Tibial nerve (tissue), 4 donors: ENCODE measurements at regions not wholly inside any gene's neighbourhood (a gene's known extent, or its start where the extent isn't known, plus 50 kb on each side); places are given as distances from the start of the nearest gene placed in this dataset.

ENCODE experiments used
- DNase-seq, 2 donors: peaks; one replicate each; pipeline ENCODE4 v3.0.0-alpha.2; 2019; ENCODE audit warnings: low spot score in 2 of 2
- H3K27ac ChIP-seq, 4 donors: fragments of 200-600 bp; sonication (generic) in 3 of 4; one replicate each; pipeline ENCODE4 v1.5.1; 2017 to 2019; ENCODE audit warnings: mild to moderate bottlenecking in 1 of 4
- H3K27me3 ChIP-seq, 2 donors: fragments of 200-600 bp; sonication (generic) in 1 of 2; one replicate each; pipeline versions ENCODE4 v1.5.1 to v1.6.0; 2017 to 2019
- H3K36me3 ChIP-seq, 3 donors: fragments of 200-600 bp; sonication (generic); one replicate each; pipeline ENCODE4 v1.5.1; 2018 to 2019
- H3K4me1 ChIP-seq, 4 donors: fragments of 200-600 bp; sonication (generic) in 3 of 4; one replicate each; pipeline ENCODE4 v1.5.1; 2017 to 2019
- H3K4me3 ChIP-seq, 4 donors: fragments of 200-600 bp; sonication (generic) in 3 of 4; one replicate each; pipeline ENCODE4 v1.5.1; 2017 to 2019; ENCODE audit warnings: mild to moderate bottlenecking in 1 of 4, moderate library complexity in 1 of 4
- H3K9me3 ChIP-seq, 4 donors: fragments of 200-600 bp; sonication (generic) in 3 of 4; one replicate each; pipeline ENCODE4 v1.5.1; 2017 to 2019
- CTCF ChIP-seq, 5 experiments: fragments of 200-600 bp in 3 of 5; fragments of 450-650 bp in 2 of 5; sonication (generic) in 3 of 5; IDR thresholded peaks; one replicate each; pipeline ENCODE4 v1.5.1; 2016 to 2019; ENCODE audit warnings: antibody characterized with exemption in 5 of 5, mild to moderate bottlenecking in 3 of 5, moderate library complexity in 2 of 5
- EP300 ChIP-seq, 2 donors: sonication (generic); formaldehyde crosslinking; IDR thresholded peaks; one replicate each; pipeline ENCODE4 v1.6.1; 2017; ENCODE audit warnings: antibody characterized with exemption in 2 of 2, mild to moderate bottlenecking in 1 of 2
- POLR2A ChIP-seq, 2 donors: fragments of 450-650 bp; IDR thresholded peaks; one replicate each; pipeline ENCODE4 v1.6.1; 2017; ENCODE audit warnings: antibody characterized with exemption in 2 of 2, mild to moderate bottlenecking in 2 of 2, moderate library complexity in 2 of 2
- WGBS, 2 donors: methylation state at CpG; one replicate each; pipeline ENCODE4 v1.1.5; 2018; 5-methylcytosine and 5-hydroxymethylcytosine counted together

- WGBS, 2 donors: 93 to 95% methylated on average over 1 of the region's 1 CpG
- Histone ChIP-seq H3K36me3 (no peaks in the 10 kb centered on the region), H3K27ac (no peak overlapping the region), H3K4me3 (no peak overlapping the region), H3K4me1 (no peaks in the 10 kb centered on the region), H3K9me3 (no peaks in the 10 kb centered on the region), H3K27me3 (no peaks in the 10 kb centered on the region)
- no peak for DNase-seq
- TF ChIP-seq POLR2A (IDR thresholded peaks at IDR 0.05) (no peak), EP300 (IDR thresholded peaks at IDR 0.05) (no peak)
Observed at GRCh38 chr5:72760259-72760658, 56.2 kb upstream of the TNPO1 start.

- WGBS, 2 donors: 97 to 100% methylated on average over 1 of the region's 1 CpG
- DNase-seq: no peak
- no peaks in the 10 kb centered on the region for H3K9me3 ChIP-seq
- TF ChIP-seq EP300 (IDR thresholded peaks at IDR 0.05): no peak
- no peak for TF ChIP-seq POLR2A (IDR thresholded peaks at IDR 0.05)
- TF ChIP-seq CTCF (IDR thresholded peaks at IDR 0.05): no peak
- no peak overlapping the region for H3K27ac ChIP-seq
- H3K4me1 ChIP-seq: no peaks in the 10 kb centered on the region
- no peak overlapping the region for H3K4me3 ChIP-seq
- H3K27me3 ChIP-seq: no peaks in the 10 kb centered on the region
- no peaks in the 10 kb centered on the region for H3K36me3 ChIP-seq
Observed at GRCh38 chr5:72752909-72753308, 63.6 kb upstream of the TNPO1 start.

GRCh38 chr5:72749362-72749997, 67.0 kb upstream of the TNPO1 start:
- no peak for DNase-seq
- 79 to 84% methylated on average over 12 of the region's 12 CpGs for WGBS, 2 donors
- TF ChIP-seq POLR2A (IDR thresholded peaks at IDR 0.05) (no peak), CTCF (IDR thresholded peaks at IDR 0.05) (no peak), EP300 (IDR thresholded peaks at IDR 0.05) (no peak)
- no peaks in the 10 kb centered on the region for H3K4me1 ChIP-seq
- H3K4me3 ChIP-seq: no peak overlapping the region
- no peaks in the 10 kb centered on the region for H3K27me3 ChIP-seq
- H3K27ac ChIP-seq: no peak overlapping the region
- H3K36me3 ChIP-seq: no peaks in the 10 kb centered on the region
- no peaks in the 10 kb centered on the region for H3K9me3 ChIP-seq

- Histone ChIP-seq H3K36me3 (no peaks in the 10 kb centered on the region), H3K4me3 (no peak overlapping the region), H3K9me3 (no peaks in the 10 kb centered on the region), H3K4me1 (no peaks in the 10 kb centered on the region), H3K27me3 (no peaks in the 10 kb centered on the region), H3K27ac (no peak overlapping the region)
- TF ChIP-seq CTCF (IDR thresholded peaks at IDR 0.05) (no peak), POLR2A (IDR thresholded peaks at IDR 0.05) (no peak), EP300 (IDR thresholded peaks at IDR 0.05) (no peak)
- DNase-seq: no peak
- WGBS, 2 donors: 80 to 83% methylated on average over 1 of the region's 1 CpG
Observed at GRCh38 chr5:72747826-72748225, 68.6 kb upstream of the TNPO1 start.

GRCh38 chr5:72746736-72747135, 69.7 kb upstream of the TNPO1 start:
- H3K4me3 ChIP-seq: no peak overlapping the region
- no peaks in the 10 kb centered on the region for H3K4me1 ChIP-seq
- no peak overlapping the region for H3K27ac ChIP-seq
- H3K27me3 ChIP-seq: no peaks in the 10 kb centered on the region
- H3K36me3 ChIP-seq: no peaks in the 10 kb centered on the region
- no peak for TF ChIP-seq POLR2A (IDR thresholded peaks at IDR 0.05)
- no peak for TF ChIP-seq CTCF (IDR thresholded peaks at IDR 0.05)
- TF ChIP-seq EP300 (IDR thresholded peaks at IDR 0.05): no peak
- no peak for DNase-seq
- 86 to 93% methylated on average over 5 of the region's 5 CpGs for WGBS, 2 donors
- no peaks in the 10 kb centered on the region for H3K9me3 ChIP-seq

GRCh38 chr5:72744136-72744535, 72.3 kb upstream of the TNPO1 start:
- 74 to 76% methylated on average over 4 of the region's 4 CpGs for WGBS, 2 donors
- Histone ChIP-seq H3K4me3 (no peak overlapping the region), H3K36me3 (no peaks in the 10 kb centered on the region), H3K27me3 (no peaks in the 10 kb centered on the region), H3K4me1 (no peaks in the 10 kb centered on the region), H3K27ac (no peak overlapping the region), H3K9me3 (no peaks in the 10 kb centered on the region)
- DNase-seq: no peak
- TF ChIP-seq CTCF (IDR thresholded peaks at IDR 0.05) (no peak), POLR2A (IDR thresholded peaks at IDR 0.05) (no peak), EP300 (IDR thresholded peaks at IDR 0.05) (no peak)
